ENCODE measurements at regions not wholly inside any gene's neighbourhood (a gene's known extent, or its start where the extent isn't known, plus 50 kb on each side); places are given as distances from the start of the nearest gene placed in this dataset.

DNA sequence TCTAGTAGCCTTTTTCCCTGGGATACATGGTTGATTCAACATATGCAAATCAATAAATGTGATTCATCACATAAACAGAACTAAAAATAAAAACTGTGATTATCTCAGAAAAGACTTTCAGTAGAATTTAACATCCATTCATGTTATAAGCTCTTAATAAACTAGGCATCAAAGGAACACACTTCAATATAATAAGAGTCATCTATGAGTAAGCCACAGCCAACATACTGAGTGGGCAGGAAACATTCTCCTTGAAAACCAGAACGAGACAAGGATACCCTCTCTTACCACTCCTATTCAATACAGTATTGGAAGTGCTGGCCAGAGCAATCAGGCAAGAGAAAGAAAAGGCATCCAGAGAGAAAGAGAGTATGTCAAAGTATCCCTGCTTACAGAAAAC is 239.9 kb downstream of the ATPSCKMT start:
- no peak for ATAC-seq (ENCODE audit: low read depth)
- WGBS (ENCODE audit: insufficient coverage), result no CpG with 5 or more reads among the region's 1 CpG

DNA sequence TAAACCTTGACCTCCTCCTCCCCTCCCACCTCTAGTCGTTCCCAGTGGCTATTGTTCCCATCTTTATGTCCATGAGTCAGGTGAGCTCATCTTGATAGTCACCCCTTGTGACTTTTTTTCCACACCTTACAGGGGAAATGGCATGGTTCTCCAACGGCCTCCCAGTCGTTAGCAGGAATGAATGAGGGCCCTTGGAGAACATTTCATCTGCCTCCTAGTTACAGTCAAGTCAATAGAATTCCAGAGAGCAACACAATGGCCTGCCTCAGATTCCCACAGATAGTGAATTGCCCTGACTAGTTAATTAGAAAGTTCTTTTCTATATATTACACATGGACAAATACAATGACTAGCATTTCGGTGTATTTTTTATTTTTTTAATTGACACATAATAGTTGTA is 262.6 kb downstream of the ATPSCKMT start:
- POLR2A ChIA-PET, result no interaction called here
- 74% methylated on average over 3 of the region's 4 CpGs for WGBS (ENCODE audit: insufficient coverage)
- TF ChIP-seq CTCF (IDR thresholded peaks at IDR 0.05), result no peak
- no peak for TF ChIP-seq EZH2 (IDR thresholded peaks at IDR 0.05; ENCODE audit: borderline replicate concordance, insufficient read depth, low read depth, low read length, poor library complexity, severe bottlenecking)
- Mint-ChIP-seq H3K9me3 (ENCODE audit: insufficient read depth) (no peaks in the 10 kb centered on the region), H3K4me3 (no peak overlapping the region), H3K27me3 (no peaks in the 10 kb centered on the region), H3K4me1 (no peaks in the 10 kb centered on the region), H3K27ac (no peak overlapping the region)
- CTCF ChIA-PET, result no interaction called here
- Histone ChIP-seq H2AFZ (ENCODE audit: insufficient read depth, low read depth, low read length, poor library complexity, severe bottlenecking) (no peak overlapping the region), H3K36me3 (replicated peaks in 1 of 2; ENCODE audit: control extremely low read depth in 1 of 2, control insufficient read depth in 1 of 2, extremely low read depth in 1 of 2, insufficient read depth in 2 of 2, low read length in 1 of 2) (no peaks in the 10 kb centered on the region), H3K9ac (ENCODE audit: low read length) (no peak overlapping the region), H3K27me3 (replicated peaks in 1 of 4; ENCODE audit: control extremely low read depth in 1 of 4, control insufficient read depth in 3 of 4, insufficient read depth in 4 of 4, low read length in 3 of 4) (no peaks in the 10 kb centered on the region), H3K9me3 (ENCODE audit: control extremely low read depth in 1 of 3, control insufficient read depth in 2 of 3, insufficient read depth in 1 of 3, low read length in 2 of 3) (peaks cover 0 to 4% (median 0%) of the 10 kb centered on the region in 3 donors), H4K20me1 (ENCODE audit: control insufficient read depth, insufficient read depth, low read length, poor library complexity, severe bottlenecking) (no peaks in the 10 kb centered on the region), H3K27ac (ENCODE audit: low read length in 2 of 2) (no peak overlapping the region), H3K4me3 (ENCODE audit: control extremely low read depth in 1 of 5, extremely low read depth in 1 of 5, insufficient read depth in 1 of 5, low read depth in 2 of 5, low read length in 4 of 5) (no peak overlapping the region), H3K79me2 (ENCODE audit: control insufficient read depth, insufficient read depth, low read length) (no peaks in the 10 kb centered on the region), H3K4me1 (ENCODE audit: control insufficient read depth in 2 of 2, insufficient read depth in 2 of 2, low read length in 2 of 2) (no peaks in the 10 kb centered on the region), H3K4me2 (replicated peaks; ENCODE audit: low read depth, low read length, poor library complexity, severe bottlenecking) (no peak overlapping the region)
- intact Hi-C loops (cut with micrococcal nuclease), result no loop called here
- ATAC-seq (ENCODE audit: low read depth) (no peak), DNase-seq (no peak)

More for the DNA sequence above, 239.9 kb downstream of the ATPSCKMT start:
- DNase-seq, result no peak
- Histone ChIP-seq H3K9ac (ENCODE audit: low read length) (no peak overlapping the region), H4K20me1 (ENCODE audit: control insufficient read depth, insufficient read depth, low read length, poor library complexity, severe bottlenecking) (no peaks in the 10 kb centered on the region), H3K9me3 (ENCODE audit: control extremely low read depth in 1 of 3, control insufficient read depth in 2 of 3, insufficient read depth in 1 of 3, low read length in 2 of 3) (no peaks in the 10 kb centered on the region), H3K79me2 (ENCODE audit: control insufficient read depth, insufficient read depth, low read length) (no peaks in the 10 kb centered on the region), H3K27me3 (replicated peaks in 1 of 4; ENCODE audit: control extremely low read depth in 1 of 4, control insufficient read depth in 3 of 4, insufficient read depth in 4 of 4, low read length in 3 of 4) (no peaks in the 10 kb centered on the region), H3K36me3 (replicated peaks in 1 of 2; ENCODE audit: control extremely low read depth in 1 of 2, control insufficient read depth in 1 of 2, extremely low read depth in 1 of 2, insufficient read depth in 2 of 2, low read length in 1 of 2) (no peaks in the 10 kb centered on the region), H3K4me1 (ENCODE audit: control insufficient read depth in 2 of 2, insufficient read depth in 2 of 2, low read length in 2 of 2) (no peaks in the 10 kb centered on the region), H2AFZ (ENCODE audit: insufficient read depth, low read depth, low read length, poor library complexity, severe bottlenecking) (no peak overlapping the region), H3K4me2 (replicated peaks; ENCODE audit: low read depth, low read length, poor library complexity, severe bottlenecking) (no peak overlapping the region), H3K4me3 (ENCODE audit: control extremely low read depth in 1 of 5, extremely low read depth in 1 of 5, insufficient read depth in 1 of 5, low read depth in 2 of 5, low read length in 4 of 5) (no peak overlapping the region), H3K27ac (ENCODE audit: low read length in 2 of 2) (no peak overlapping the region)
- H3K4me3 Mint-ChIP-seq, result no peak overlapping the region
- no peaks in the 10 kb centered on the region for H3K27me3 Mint-ChIP-seq
- H3K9me3 Mint-ChIP-seq (ENCODE audit: insufficient read depth), result peaks cover 13% of the 10 kb centered on the region
- POLR2A ChIA-PET, result no interaction called here
- CTCF ChIA-PET, result no interaction called here
- H3K4me1 Mint-ChIP-seq, result no peaks in the 10 kb centered on the region
- intact Hi-C loops (cut with micrococcal nuclease), result no loop called here
- no peak for TF ChIP-seq CTCF (IDR thresholded peaks at IDR 0.05)
- no peak for TF ChIP-seq EZH2 (IDR thresholded peaks at IDR 0.05; ENCODE audit: borderline replicate concordance, insufficient read depth, low read depth, low read length, poor library complexity, severe bottlenecking)
- no peak overlapping the region for H3K27ac Mint-ChIP-seq

Measured in B cell (primary cell).